Choroid plexus epithelial cell (primary cell): ENCODE measurements at regions not wholly inside any gene's neighbourhood (a gene's known extent, or its start where the extent isn't known, plus 50 kb on each side); places are given as distances from the start of the nearest gene placed in this dataset.
A peak's percentile ranks its signal among the peaks of the same experiment; 100 is the strongest.
"Not testable (repeated sequence)": the region's sequence is repeated elsewhere in the genome, so short reads cannot be mapped to it uniquely, and the experiment has no call there.

Experiments
- DNase-seq: peaks from one replicate; pipeline ENCODE4 v3.0.0-alpha.2; 2010; ENCODE audit warnings: low read depth
- H3K4me3 ChIP-seq: 2 replicates; pipeline ENCODE4 v1.5.1; 2011; ENCODE audit warnings: low read depth, mild to moderate bottlenecking, control low read depth, low read length, moderate library complexity
- TF ChIP-seq, protein P1 (sequence below): conservative IDR thresholded peaks from 2 replicates; pipeline ENCODE4 v1.5.1; 2011; ENCODE audit warnings: low read depth, mild to moderate bottlenecking, control low read depth, inconsistent platforms, low read length, moderate library complexity

DNA sequence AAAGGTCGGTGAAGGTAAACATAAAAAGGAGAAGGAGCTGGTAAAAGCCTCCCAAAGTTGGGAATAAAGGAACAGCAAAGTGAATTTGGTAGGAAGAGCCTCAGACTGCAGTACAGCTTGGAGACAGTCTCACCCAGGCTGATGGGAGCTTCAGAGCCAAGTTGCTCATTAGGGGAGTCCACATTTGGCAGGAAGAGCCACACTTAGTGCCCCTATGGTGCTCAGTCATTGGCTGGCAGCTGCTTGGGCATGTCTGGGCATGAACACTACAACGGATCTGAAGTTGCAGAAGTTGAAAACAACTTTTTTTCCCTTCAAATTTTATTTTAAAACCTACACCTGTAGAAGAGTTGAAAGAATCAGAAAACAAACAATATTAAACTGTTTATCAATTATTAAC lies 2497.3 kb downstream of the ARAP2 start:
- no peak for DNase-seq
- TF ChIP-seq, protein P1, sequence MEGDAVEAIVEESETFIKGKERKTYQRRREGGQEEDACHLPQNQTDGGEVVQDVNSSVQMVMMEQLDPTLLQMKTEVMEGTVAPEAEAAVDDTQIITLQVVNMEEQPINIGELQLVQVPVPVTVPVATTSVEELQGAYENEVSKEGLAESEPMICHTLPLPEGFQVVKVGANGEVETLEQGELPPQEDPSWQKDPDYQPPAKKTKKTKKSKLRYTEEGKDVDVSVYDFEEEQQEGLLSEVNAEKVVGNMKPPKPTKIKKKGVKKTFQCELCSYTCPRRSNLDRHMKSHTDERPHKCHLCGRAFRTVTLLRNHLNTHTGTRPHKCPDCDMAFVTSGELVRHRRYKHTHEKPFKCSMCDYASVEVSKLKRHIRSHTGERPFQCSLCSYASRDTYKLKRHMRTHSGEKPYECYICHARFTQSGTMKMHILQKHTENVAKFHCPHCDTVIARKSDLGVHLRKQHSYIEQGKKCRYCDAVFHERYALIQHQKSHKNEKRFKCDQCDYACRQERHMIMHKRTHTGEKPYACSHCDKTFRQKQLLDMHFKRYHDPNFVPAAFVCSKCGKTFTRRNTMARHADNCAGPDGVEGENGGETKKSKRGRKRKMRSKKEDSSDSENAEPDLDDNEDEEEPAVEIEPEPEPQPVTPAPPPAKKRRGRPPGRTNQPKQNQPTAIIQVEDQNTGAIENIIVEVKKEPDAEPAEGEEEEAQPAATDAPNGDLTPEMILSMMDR: no peak
- no peak overlapping the region for H3K4me3 ChIP-seq

DNA sequence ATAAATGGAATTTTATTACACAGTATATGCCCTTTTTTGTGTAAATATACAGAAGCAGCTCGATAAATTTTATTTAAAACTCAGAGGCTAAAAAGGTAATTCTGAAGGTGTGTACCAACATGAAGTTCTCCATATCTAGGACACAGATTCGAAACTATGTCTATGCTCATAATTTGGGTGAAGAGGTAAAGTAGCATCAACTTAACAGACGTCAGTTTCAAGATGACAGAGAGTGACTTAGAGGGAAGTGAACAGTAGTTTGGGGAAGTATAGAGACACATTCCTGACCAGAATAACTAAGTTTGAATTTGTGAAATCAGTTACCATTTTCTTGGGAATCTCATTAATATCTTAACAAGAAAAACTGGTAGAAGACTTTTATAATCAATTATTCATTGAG lies 2493.3 kb downstream of the ARAP2 start:
- DNase-seq: no peak
- H3K4me3 ChIP-seq: no peak overlapping the region
- TF ChIP-seq, protein P1: no peak

DNA sequence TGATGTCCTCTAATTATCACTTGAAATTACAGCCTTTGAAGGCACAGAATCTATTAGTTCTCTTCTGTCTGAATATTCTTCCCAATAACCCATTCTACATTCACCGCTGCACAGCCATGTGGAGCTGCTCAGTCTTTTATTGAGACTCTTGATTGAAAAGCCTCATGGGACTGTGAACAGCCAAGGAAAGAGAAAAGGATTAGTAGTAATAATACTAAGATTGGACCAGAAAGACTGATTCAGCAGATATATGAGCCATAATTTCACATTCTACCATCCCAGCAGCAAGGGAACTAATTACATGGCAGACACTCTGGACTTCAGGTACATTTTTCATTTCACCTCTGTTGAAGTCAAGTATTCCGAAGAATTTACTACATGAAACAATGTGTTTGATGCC lies 2471.7 kb downstream of the ARAP2 start:
- no peak overlapping the region for H3K4me3 ChIP-seq
- DNase-seq: no peak
- TF ChIP-seq, protein P1: no peak

DNA sequence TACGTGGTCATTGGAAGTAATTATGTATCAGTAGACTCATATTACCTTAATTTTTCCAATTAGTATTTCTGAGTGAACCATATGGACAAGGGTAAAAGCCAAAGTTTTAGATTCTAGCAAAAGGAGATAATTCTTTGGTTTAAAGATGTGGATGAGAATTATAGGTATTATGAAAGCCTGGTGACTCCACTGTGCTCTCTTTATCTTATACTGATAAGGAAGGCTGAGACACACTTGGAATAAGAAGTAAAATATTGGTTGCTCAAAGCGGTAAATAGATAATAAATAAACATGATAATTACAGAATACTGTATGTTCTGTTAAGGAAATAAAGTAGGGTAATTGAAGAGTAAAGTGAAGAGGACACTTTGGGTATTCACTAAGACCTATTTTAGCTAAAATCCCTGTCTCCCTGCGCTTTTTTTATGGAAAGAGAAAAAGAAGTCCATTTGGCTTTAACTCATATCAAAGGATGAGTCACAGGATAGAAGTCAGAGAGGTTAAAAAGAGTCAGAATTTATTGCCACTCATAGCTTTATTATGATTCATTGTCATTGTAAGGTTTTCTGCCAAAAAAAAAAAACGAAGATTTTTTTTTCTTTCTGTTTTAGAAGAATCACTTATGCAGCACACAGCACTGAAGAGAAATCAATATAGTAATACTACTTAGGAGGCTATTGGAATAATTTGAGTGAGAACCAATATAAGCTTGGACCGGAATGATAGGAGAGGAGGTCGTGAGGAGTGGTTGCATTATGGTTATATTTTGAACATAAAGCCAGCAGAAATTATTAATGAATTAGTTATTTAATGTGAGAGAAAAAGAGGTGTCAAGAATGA lies 2463.1 kb downstream of the ARAP2 start:
- TF ChIP-seq, protein P1: no peak
- no peak overlapping the region for H3K4me3 ChIP-seq
- peak; percentile 39 for DNase-seq

DNA sequence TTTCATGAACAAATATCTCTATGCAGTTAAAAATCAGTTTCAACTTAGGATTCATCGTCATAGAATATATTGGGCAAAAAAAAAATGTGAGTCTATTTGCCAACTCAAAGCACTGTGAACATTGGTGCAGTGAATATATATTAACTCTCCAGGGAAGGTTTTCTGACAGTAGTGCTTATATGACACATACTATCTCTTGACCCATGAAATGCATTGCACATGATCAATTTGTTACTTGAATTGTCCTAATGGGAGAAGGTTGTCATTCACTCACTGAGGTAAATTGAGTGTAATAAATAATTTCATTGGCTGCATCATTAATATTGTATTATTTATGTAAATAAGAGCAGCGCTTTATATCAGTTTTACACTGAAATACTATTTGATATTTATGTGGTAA lies 2458.5 kb downstream of the ARAP2 start:
- no peak for DNase-seq
- no peak overlapping the region for H3K4me3 ChIP-seq
- TF ChIP-seq, protein P1: no peak

DNA sequence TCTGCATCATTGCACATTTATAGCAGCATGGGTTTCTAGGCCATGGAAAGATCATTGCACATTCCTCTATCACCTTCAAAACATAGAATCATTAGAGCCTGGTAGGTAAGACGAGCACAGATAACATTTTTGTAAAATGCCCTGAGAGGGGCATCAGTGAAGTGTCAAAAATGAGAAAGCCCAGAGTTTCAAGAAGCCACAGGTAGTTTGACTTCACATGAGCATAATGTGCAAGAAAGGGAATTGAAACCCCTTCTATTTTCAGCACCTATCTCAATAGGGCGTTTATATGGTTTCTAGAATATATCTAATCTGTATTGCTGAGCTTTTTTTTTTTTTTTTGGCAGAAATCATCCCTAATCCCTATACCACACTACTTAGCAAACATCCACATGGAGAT lies 2441.7 kb downstream of the ARAP2 start:
- DNase-seq: no peak
- H3K4me3 ChIP-seq: no peak overlapping the region
- TF ChIP-seq, protein P1: no peak

DNA sequence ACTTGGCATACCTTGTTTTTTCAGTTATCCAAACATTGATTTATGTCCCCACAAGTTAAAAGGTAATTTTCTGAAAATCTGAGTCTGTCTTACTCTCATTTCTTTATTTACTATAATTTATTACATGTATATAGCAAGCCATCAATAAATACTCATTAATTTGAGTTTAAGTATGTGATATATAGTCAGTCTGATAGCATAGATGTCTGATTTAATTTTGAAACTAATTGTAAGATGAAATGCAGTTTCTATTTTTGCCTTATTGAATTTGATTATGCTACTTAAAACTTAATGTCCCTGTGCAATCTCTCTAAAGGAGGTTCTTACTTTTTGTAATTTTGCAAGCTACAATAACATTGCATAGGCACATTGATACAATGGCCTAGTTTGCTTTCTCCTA lies 2418.6 kb downstream of the ARAP2 start:
- no peak overlapping the region for H3K4me3 ChIP-seq
- TF ChIP-seq, protein P1: no peak

DNA sequence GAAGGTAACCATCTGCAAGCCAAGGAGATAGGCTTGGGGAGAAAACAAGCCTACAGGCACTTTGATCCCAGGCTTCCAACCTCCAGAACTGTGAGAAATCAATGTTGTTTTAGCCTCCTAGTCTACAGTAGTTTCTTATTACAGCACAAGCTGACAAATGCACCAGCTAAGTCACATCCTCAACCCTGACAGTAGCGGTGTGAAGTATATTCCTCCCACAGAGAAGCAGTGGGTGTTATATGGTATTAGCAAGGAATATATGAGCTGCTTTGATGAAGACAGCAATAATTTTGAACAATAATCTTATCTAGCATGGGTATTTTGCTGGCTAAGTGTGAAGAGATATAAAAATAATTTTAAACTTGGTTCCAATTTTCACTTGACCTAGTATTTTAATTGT lies 2415.0 kb downstream of the ARAP2 start:
- not testable (repeated sequence) for H3K4me3 ChIP-seq, DNase-seq

More for the DNA sequence above, 2418.6 kb downstream of the ARAP2 start:
- no peak for DNase-seq
